Nephron (organoid): ENCODE measurements at regions not wholly inside any gene's neighbourhood (a gene's known extent, or its start where the extent isn't known, plus 50 kb on each side); places are given as distances from the start of the nearest gene placed in this dataset.

ENCODE experiments used
- H3K27ac Mint-ChIP-seq, 3 experiments: 2 replicates each; pipeline ENCODE4 v1.8.0; 2020; ENCODE audit warnings: mixed read lengths in 3 of 3, mild to moderate bottlenecking in 2 of 3, moderate library complexity in 1 of 3
- H3K27me3 Mint-ChIP-seq: 2 replicates; pipeline ENCODE4 v1.8.0; 2021; ENCODE audit warnings: low read depth, mild to moderate bottlenecking, moderate library complexity, mixed read lengths
- H3K36me3 Mint-ChIP-seq: 2 replicates; pipeline ENCODE4 v1.8.0; 2020; ENCODE audit warnings: low read depth, mixed read lengths
- H3K4me1 Mint-ChIP-seq: 2 replicates; pipeline ENCODE4 v1.8.0; 2020; ENCODE audit warnings: mixed read lengths
- H3K4me3 Mint-ChIP-seq, 3 experiments: 2 replicates each; pipeline ENCODE4 v1.8.0; 2020; ENCODE audit warnings: mild to moderate bottlenecking in 3 of 3, mixed read lengths in 3 of 3, moderate library complexity in 2 of 3
- H3K9me3 Mint-ChIP-seq: 2 replicates; pipeline ENCODE4 v1.8.0; 2020; ENCODE audit warnings: mixed read lengths
- CTCF ChIP-seq, 3 experiments: fragments of 200-600 bp; sonication (generic); IDR thresholded peaks; one replicate each; pipeline ENCODE4 v1.5.0; 2021; ENCODE audit warnings: antibody characterized with exemption in 3 of 3; ENCODE audit not compliant: unreplicated experiment in 3 of 3

- Mint-ChIP-seq H3K27me3 (no peaks in the 10 kb centered on the region), H3K36me3 (no peaks in the 10 kb centered on the region), H3K27ac (no peak overlapping the region), H3K4me3 (no peak overlapping the region), H3K9me3 (no peaks in the 10 kb centered on the region), H3K4me1 (peaks cover 3% of the 10 kb centered on the region)
- no peak for TF ChIP-seq CTCF (IDR thresholded peaks at IDR 0.05; ENCODE audit: unreplicated experiment in 3 of 3)
Observed at GRCh38 chr2:37555457-37555856, 116.0 kb downstream of the CDC42EP3 start.

GRCh38 chr2:37556256-37556655 lies 115.2 kb downstream of the CDC42EP3 start:
- Mint-ChIP-seq H3K27ac (no peak overlapping the region), H3K9me3 (no peaks in the 10 kb centered on the region), H3K4me1 (peaks cover 10% of the 10 kb centered on the region), H3K4me3 (no peak overlapping the region), H3K27me3 (no peaks in the 10 kb centered on the region), H3K36me3 (no peaks in the 10 kb centered on the region)
- TF ChIP-seq CTCF (IDR thresholded peaks at IDR 0.05; ENCODE audit: unreplicated experiment in 3 of 3), result no peak

- H3K27ac Mint-ChIP-seq, result no peak overlapping the region
- no peaks in the 10 kb centered on the region for H3K27me3 Mint-ChIP-seq
- no peak for TF ChIP-seq CTCF (IDR thresholded peaks at IDR 0.05; ENCODE audit: unreplicated experiment in 3 of 3)
- H3K4me1 Mint-ChIP-seq, result peaks cover 10% of the 10 kb centered on the region
- H3K36me3 Mint-ChIP-seq, result no peaks in the 10 kb centered on the region
- no peaks in the 10 kb centered on the region for H3K9me3 Mint-ChIP-seq
- H3K4me3 Mint-ChIP-seq, result no peak overlapping the region
Observed at GRCh38 chr2:37558623-37559022, 112.8 kb downstream of the CDC42EP3 start.

- Mint-ChIP-seq H3K4me3 (no peak overlapping the region), H3K9me3 (no peaks in the 10 kb centered on the region), H3K36me3 (no peaks in the 10 kb centered on the region), H3K4me1 (peaks cover 10% of the 10 kb centered on the region), H3K27me3 (no peaks in the 10 kb centered on the region), H3K27ac (peak overlapping the region in 1 of 3 experiments; percentile 67)
- no peak for TF ChIP-seq CTCF (IDR thresholded peaks at IDR 0.05; ENCODE audit: unreplicated experiment in 3 of 3)
Observed at GRCh38 chr2:37560241-37560848, 111.1 kb downstream of the CDC42EP3 start.

- peaks cover 10% of the 10 kb centered on the region for H3K4me1 Mint-ChIP-seq
- no peak overlapping the region for H3K27ac Mint-ChIP-seq
- no peaks in the 10 kb centered on the region for H3K9me3 Mint-ChIP-seq
- no peaks in the 10 kb centered on the region for H3K27me3 Mint-ChIP-seq
- H3K36me3 Mint-ChIP-seq, result no peaks in the 10 kb centered on the region
- H3K4me3 Mint-ChIP-seq, result no peak overlapping the region
- no peak for TF ChIP-seq CTCF (IDR thresholded peaks at IDR 0.05; ENCODE audit: unreplicated experiment in 3 of 3)
Observed at GRCh38 chr2:37560863-37561614, 110.4 kb downstream of the CDC42EP3 start.
